ENCODE measurements at regions not wholly inside any gene's neighbourhood (a gene's known extent, or its start where the extent isn't known, plus 50 kb on each side); places are given as distances from the start of the nearest gene placed in this dataset.
"Not testable (repeated sequence)": the region's sequence is repeated elsewhere in the genome, so short reads cannot be mapped to it uniquely, and the experiment has no call there.

GRCh38 chr4:54447304-54447703 lies 210.5 kb upstream of the KIT start:
- DNase-seq (ENCODE audit: low read depth), result no peak
- TF ChIP-seq CTCF (conservative IDR thresholded peaks at IDR 0.05; ENCODE audit: low read depth, low read length), result no peak
- no peak overlapping the region for H3K4me3 ChIP-seq (ENCODE audit: low read length)

DNA sequence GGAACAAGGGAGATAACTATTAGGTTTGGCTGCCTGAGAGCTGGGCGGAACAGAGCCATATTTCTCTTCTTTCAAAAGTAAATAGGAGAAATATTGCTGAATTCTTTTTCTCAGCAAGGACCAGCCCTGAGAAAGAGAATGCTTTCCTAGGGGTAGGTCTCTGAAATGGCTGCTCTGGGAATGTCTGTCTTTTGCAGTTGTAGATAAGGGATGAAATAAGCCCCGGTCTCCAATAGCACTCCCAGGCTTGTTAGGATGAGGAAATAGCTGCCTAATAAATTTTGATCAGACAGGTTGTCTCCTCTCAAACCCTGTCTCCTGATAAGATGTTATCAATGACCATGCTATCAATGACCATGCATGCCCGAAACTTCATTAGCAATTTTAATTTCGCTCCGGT lies 207.8 kb upstream of the KIT start:
- no peak for DNase-seq (ENCODE audit: low read depth)
- no peak overlapping the region for H3K4me3 ChIP-seq (ENCODE audit: low read length)
- TF ChIP-seq CTCF (conservative IDR thresholded peaks at IDR 0.05; ENCODE audit: low read depth, low read length), result no peak

DNA sequence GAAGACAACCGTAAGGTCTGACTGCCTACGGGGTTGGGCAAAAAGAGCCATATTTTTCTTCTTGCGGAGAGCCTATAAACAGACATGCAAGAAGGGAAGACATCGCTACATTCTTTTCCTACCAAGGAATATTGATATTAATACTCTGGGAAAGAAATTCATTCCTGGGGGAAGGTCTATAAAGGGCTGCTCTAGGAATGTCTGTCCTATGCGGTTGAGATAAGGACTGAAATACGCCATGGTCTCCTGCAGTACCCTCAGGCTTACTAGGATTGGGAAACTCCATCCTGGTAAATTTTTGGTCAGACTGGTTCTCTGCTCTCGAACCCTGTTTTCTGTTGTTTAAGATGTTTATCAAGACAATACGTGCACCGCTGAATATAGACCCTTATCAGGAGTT lies 190.8 kb upstream of the KIT start:
- not testable (repeated sequence) for DNase-seq (ENCODE audit: low read depth); H3K4me3 ChIP-seq (ENCODE audit: low read length)

GRCh38 chr4:54473077-54473545 lies 184.6 kb upstream of the KIT start:
- DNase-seq (ENCODE audit: low read depth), result no peak

DNA sequence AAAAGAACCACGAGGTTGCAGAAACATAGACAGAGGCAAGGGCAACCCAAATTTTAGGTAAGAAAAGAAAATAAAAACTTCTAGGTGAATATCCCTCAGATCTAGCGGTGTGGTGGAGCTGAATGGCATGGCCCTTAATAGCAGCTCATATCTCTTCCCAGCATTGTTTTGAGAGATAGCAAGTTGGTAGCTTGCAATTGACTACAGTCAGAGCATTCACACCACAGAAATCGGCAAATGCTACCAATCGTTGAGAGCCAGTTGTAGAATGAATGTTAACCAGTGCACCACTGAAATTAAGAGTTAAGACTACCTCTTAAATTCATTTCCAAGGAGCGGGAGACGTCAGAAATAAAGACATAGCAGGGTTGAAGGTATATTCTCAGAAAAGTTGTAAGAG lies 184.0 kb upstream of the KIT start:
- H3K4me3 ChIP-seq (ENCODE audit: low read length), result no peak overlapping the region
- DNase-seq (ENCODE audit: low read depth), result no peak
- no peak for TF ChIP-seq CTCF (conservative IDR thresholded peaks at IDR 0.05; ENCODE audit: low read depth, low read length)

More at GRCh38 chr4:54473077-54473545, 184.6 kb upstream of the KIT start:
- TF ChIP-seq CTCF (conservative IDR thresholded peaks at IDR 0.05; ENCODE audit: low read depth, low read length), result no peak
- H3K4me3 ChIP-seq (ENCODE audit: low read length), result no peak overlapping the region

GRCh38 chr4:54475546-54475945 lies 182.2 kb upstream of the KIT start:
- DNase-seq (ENCODE audit: low read depth), result no peak

GRCh38 chr4:54482529-54483200 lies 175.1 kb upstream of the KIT start:
- no peak for DNase-seq (ENCODE audit: low read depth)
- TF ChIP-seq CTCF (conservative IDR thresholded peaks at IDR 0.05; ENCODE audit: low read depth, low read length), result no peak

More at GRCh38 chr4:54475546-54475945, 182.2 kb upstream of the KIT start:
- no peak for TF ChIP-seq CTCF (conservative IDR thresholded peaks at IDR 0.05; ENCODE audit: low read depth, low read length)
- H3K4me3 ChIP-seq (ENCODE audit: low read length), result no peak overlapping the region

More at GRCh38 chr4:54482529-54483200, 175.1 kb upstream of the KIT start:
- no peak overlapping the region for H3K4me3 ChIP-seq (ENCODE audit: low read length)

All from retinal pigment epithelial cell (primary cell).